BLaER1 (cell line): ENCODE measurements at regions not wholly inside any gene's neighbourhood (a gene's known extent, or its start where the extent isn't known, plus 50 kb on each side); places are given as distances from the start of the nearest gene placed in this dataset.
A peak's percentile ranks its signal among the peaks of the same experiment; 100 is the strongest.

Experiments
- H3K27ac ChIP-seq: shearing (Covaris generic); formaldehyde crosslinking; 2 replicates; pipeline ENCODE4 v1.8.1; 2022
- H3K27me3 ChIP-seq: shearing (Covaris generic); formaldehyde crosslinking; 2 replicates; pipeline ENCODE4 v1.8.1; 2022
- H3K36me3 ChIP-seq: shearing (Covaris generic); formaldehyde crosslinking; 2 replicates; pipeline ENCODE4 v1.8.1; 2022
- H3K4me1 ChIP-seq: shearing (Covaris generic); formaldehyde crosslinking; 2 replicates; pipeline ENCODE4 v1.8.1; 2022
- H3K4me2 ChIP-seq: shearing (Covaris generic); formaldehyde crosslinking; 2 replicates; pipeline ENCODE4 v1.8.1; 2022
- H3K4me3 ChIP-seq: shearing (Covaris generic); formaldehyde crosslinking; 2 replicates; pipeline ENCODE4 v1.8.1; 2022
- H3K9ac ChIP-seq: shearing (Covaris generic); formaldehyde crosslinking; 2 replicates; pipeline ENCODE4 v1.8.1; 2022
- H3K9me3 ChIP-seq: shearing (Covaris generic); formaldehyde crosslinking; 2 replicates; pipeline ENCODE4 v1.8.1; 2022
- H4K20me1 ChIP-seq: shearing (Covaris generic); formaldehyde crosslinking; 2 replicates; pipeline ENCODE4 v1.8.1; 2022
- Cebpa-rat ChIP-seq: shearing (Covaris generic); IDR thresholded peaks from 2 replicates; pipeline ENCODE4 v1.8.1; 2022

DNA sequence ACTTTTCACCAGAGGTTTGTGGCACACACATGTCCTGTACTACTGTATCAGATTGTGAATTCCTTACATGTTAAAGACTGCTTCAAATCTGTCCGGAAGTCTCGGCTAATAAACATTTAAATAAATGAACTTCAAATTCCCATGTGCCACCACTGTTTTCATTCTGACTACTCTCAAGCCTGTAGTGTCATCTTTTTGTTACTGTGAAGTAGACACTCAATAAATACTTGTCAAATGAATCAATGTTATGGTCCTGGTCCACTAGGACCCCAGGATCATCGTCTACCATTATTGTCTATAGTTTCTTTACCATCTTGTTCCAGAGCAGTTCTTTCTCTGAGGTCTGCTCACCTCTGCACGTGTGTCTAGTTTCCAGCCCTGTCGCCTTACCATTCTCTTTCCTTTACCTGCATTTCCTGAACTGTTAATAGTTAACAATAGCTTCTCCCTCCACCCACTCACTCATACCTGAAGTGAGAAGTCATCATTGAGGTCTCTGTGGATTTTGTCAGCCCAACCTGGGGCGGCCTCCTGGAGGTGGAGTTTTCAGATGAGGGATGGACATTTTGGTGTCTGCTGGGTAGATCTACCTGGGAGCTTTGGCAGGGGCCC, 333.0 kb downstream of the SEC14L1 start:
- H4K20me1 ChIP-seq: peaks cover 100% of the 10 kb centered on the region
- TF ChIP-seq Cebpa-rat: no peak

GRCh38 chr17:77474292-77474988, 333.7 kb downstream of the SEC14L1 start:
- Histone ChIP-seq H3K36me3 (peaks cover 59% of the 10 kb centered on the region), H3K9me3 (no peaks in the 10 kb centered on the region), H3K27ac (peak overlapping the region; percentile 93), H3K4me2 (peak overlapping the region; percentile 92), H3K4me1 (peaks cover 100% of the 10 kb centered on the region), H3K4me3 (peak overlapping the region; percentile 20), H3K9ac (peak overlapping the region; percentile 59), H4K20me1 (peaks cover 100% of the 10 kb centered on the region), H3K27me3 (no peaks in the 10 kb centered on the region)
- TF ChIP-seq Cebpa-rat: no peak

More for the DNA sequence above, 333.0 kb downstream of the SEC14L1 start:
- H3K4me2 ChIP-seq: peak overlapping the region; percentile 92
- H3K9ac ChIP-seq: peak overlapping the region; percentile 59; the same call in 1 of the 2 replicates
- H3K9me3 ChIP-seq: no peaks in the 10 kb centered on the region
- no peak overlapping the region for H3K4me3 ChIP-seq
- H3K36me3 ChIP-seq: peaks cover 66% of the 10 kb centered on the region
- H3K27me3 ChIP-seq: no peaks in the 10 kb centered on the region
- H3K27ac ChIP-seq: peak overlapping the region; percentile 93
- peaks cover 100% of the 10 kb centered on the region for H3K4me1 ChIP-seq

GRCh38 chr17:77475016-77475976, 334.5 kb downstream of the SEC14L1 start:
- peaks cover 98% of the 10 kb centered on the region for H3K4me1 ChIP-seq
- H4K20me1 ChIP-seq: peaks cover 98% of the 10 kb centered on the region
- no peak for TF ChIP-seq Cebpa-rat
- peak overlapping the region; percentile 92 for H3K4me2 ChIP-seq
- H3K4me3 ChIP-seq: peak overlapping the region; percentile 20
- no peaks in the 10 kb centered on the region for H3K9me3 ChIP-seq
- H3K27me3 ChIP-seq: no peaks in the 10 kb centered on the region
- H3K9ac ChIP-seq: peak overlapping the region; percentile 59
- H3K36me3 ChIP-seq: peaks cover 51% of the 10 kb centered on the region
- H3K27ac ChIP-seq: peak overlapping the region; percentile 93

GRCh38 chr17:77476006-77476405, 335.2 kb downstream of the SEC14L1 start:
- no peaks in the 10 kb centered on the region for H3K9me3 ChIP-seq
- H3K4me1 ChIP-seq: peaks cover 98% of the 10 kb centered on the region
- peaks cover 48% of the 10 kb centered on the region for H3K36me3 ChIP-seq
- no peaks in the 10 kb centered on the region for H3K27me3 ChIP-seq
- peak overlapping the region; percentile 93 for H3K27ac ChIP-seq
- H3K4me3 ChIP-seq: peak overlapping the region; percentile 35; the same call in 1 of the 2 replicates
- H3K4me2 ChIP-seq: peak overlapping the region; percentile 92
- H3K9ac ChIP-seq: peak overlapping the region; percentile 59
- peaks cover 98% of the 10 kb centered on the region for H4K20me1 ChIP-seq
- TF ChIP-seq Cebpa-rat: no peak

DNA sequence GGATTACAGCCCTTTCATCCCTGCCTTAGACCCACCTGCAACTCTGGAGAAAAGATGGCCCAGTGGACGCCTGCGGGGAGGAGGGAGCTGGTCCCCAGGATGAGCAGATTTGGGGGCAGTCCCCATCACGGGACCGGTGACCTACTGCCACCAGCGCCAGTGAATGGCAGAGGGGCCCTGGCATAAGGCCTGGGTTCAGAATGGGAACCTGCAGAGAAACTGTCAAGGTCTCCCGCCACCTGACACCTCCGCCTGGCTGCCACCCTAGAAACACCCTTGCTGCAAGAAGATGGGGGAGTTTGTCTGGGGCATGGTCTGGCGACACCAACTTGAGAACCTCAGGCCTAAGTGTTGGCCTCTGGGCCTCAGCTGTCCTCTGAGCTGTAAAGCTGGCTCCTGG, 335.7 kb downstream of the SEC14L1 start:
- Histone ChIP-seq H4K20me1 (peaks cover 98% of the 10 kb centered on the region), H3K27me3 (no peaks in the 10 kb centered on the region), H3K4me1 (peaks cover 98% of the 10 kb centered on the region), H3K9me3 (no peaks in the 10 kb centered on the region), H3K4me2 (peak overlapping the region; percentile 92), H3K9ac (peak overlapping the region; percentile 59), H3K27ac (peak overlapping the region; percentile 93), H3K36me3 (peaks cover 48% of the 10 kb centered on the region), H3K4me3 (peak overlapping the region; percentile 35; the same call in 1 of the 2 replicates)
- no peak for TF ChIP-seq Cebpa-rat

- H4K20me1 ChIP-seq: peaks cover 98% of the 10 kb centered on the region
- no peaks in the 10 kb centered on the region for H3K27me3 ChIP-seq
- H3K4me1 ChIP-seq: peaks cover 98% of the 10 kb centered on the region
- H3K4me2 ChIP-seq: peak overlapping the region; percentile 92
- H3K36me3 ChIP-seq: peaks cover 51% of the 10 kb centered on the region
- no peaks in the 10 kb centered on the region for H3K9me3 ChIP-seq
- no peak for TF ChIP-seq Cebpa-rat
- peak overlapping the region; percentile 35 for H3K4me3 ChIP-seq
- H3K27ac ChIP-seq: peak overlapping the region; percentile 93
- H3K9ac ChIP-seq: peak overlapping the region; percentile 59
Measured at GRCh38 chr17:77476931-77477805, 336.4 kb downstream of the SEC14L1 start.

GRCh38 chr17:77478281-77478680, 337.5 kb downstream of the SEC14L1 start:
- Histone ChIP-seq H3K9ac (peak overlapping the region; percentile 59; the same call in 1 of the 2 replicates), H4K20me1 (peaks cover 98% of the 10 kb centered on the region), H3K4me1 (peaks cover 98% of the 10 kb centered on the region), H3K36me3 (peaks cover 58% of the 10 kb centered on the region), H3K9me3 (no peaks in the 10 kb centered on the region), H3K27me3 (no peaks in the 10 kb centered on the region), H3K27ac (peak overlapping the region; percentile 93), H3K4me2 (peak overlapping the region; percentile 92), H3K4me3 (no peak overlapping the region)
- no peak for TF ChIP-seq Cebpa-rat

DNA sequence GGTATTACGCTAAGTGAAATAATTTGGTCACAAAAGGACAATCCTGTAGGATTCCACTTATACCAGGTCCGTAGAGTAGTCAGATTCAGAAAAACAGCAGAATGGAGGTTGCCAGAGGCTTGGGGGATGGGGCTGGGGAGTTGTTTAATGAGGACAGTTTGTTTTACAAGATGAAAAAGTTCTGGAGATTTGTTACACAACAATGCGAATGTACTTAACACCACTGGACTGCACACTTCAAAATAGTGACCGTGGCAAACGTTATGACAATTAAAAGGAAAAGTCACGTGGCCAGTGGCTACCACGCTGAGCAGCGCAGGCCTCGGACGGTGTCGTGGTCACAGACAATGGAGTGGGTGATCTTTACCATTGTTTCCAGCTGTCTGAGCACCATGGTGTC, 338.1 kb downstream of the SEC14L1 start:
- peak overlapping the region; percentile 50 for H3K4me3 ChIP-seq
- no peaks in the 10 kb centered on the region for H3K27me3 ChIP-seq
- H4K20me1 ChIP-seq: peaks cover 98% of the 10 kb centered on the region
- H3K27ac ChIP-seq: peak overlapping the region; percentile 93
- peaks cover 58% of the 10 kb centered on the region for H3K36me3 ChIP-seq
- H3K9ac ChIP-seq: peak overlapping the region; percentile 59; the same call in 1 of the 2 replicates
- no peak for TF ChIP-seq Cebpa-rat
- peaks cover 98% of the 10 kb centered on the region for H3K4me1 ChIP-seq
- peak overlapping the region; percentile 92 for H3K4me2 ChIP-seq
- no peaks in the 10 kb centered on the region for H3K9me3 ChIP-seq
